ENCODE measurements at regions not wholly inside any gene's neighbourhood (a gene's known extent, or its start where the extent isn't known, plus 50 kb on each side); places are given as distances from the start of the nearest gene placed in this dataset.

DNA sequence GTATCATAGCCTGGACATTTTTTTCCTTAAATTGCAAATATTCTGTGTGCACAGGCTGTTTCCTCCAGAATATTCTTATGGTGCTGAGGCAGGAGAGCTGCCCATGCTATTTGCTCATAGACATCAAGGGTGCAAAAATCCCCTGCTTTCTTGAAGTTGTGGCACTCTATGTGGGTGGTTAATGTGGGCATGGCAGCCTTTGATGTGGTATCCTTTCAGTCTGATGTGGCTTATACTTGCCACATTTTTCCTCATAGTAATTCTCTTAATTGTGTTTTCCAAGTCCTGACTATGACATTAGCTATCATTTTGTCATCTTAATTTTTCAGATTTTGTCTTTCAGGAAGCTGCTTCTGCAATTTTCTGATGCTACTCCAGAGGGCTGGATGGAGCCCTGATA, 353.3 kb downstream of the YTHDC2 start:
- Mint-ChIP-seq H3K27ac (no peak overlapping the region), H3K4me1 (ENCODE audit: unreplicated experiment) (no peaks in the 10 kb centered on the region), H3K36me3 (peaks cover 4% of the 10 kb centered on the region), H3K27me3 (no peaks in the 10 kb centered on the region), H3K9me3 (peaks cover 9% of the 10 kb centered on the region), H3K4me3 (no peak overlapping the region)
- TF ChIP-seq CTCF (conservative IDR thresholded peaks at IDR 0.05) = no peak
- DNase-seq (ENCODE audit: extremely low spot score, unreplicated experiment) = no peak

- no peak overlapping the region for H3K27ac Mint-ChIP-seq
Measured at GRCh38 chr5:113869611-113870010, 356.1 kb downstream of the YTHDC2 start.

GRCh38 chr5:113871972-113872371, 358.5 kb downstream of the YTHDC2 start:
- Mint-ChIP-seq H3K27ac (no peak overlapping the region), H3K27me3 (no peaks in the 10 kb centered on the region), H3K4me3 (no peak overlapping the region), H3K36me3 (peaks cover 4% of the 10 kb centered on the region), H3K9me3 (peaks cover 4% of the 10 kb centered on the region), H3K4me1 (ENCODE audit: unreplicated experiment) (no peaks in the 10 kb centered on the region)
- no peak for TF ChIP-seq CTCF (conservative IDR thresholded peaks at IDR 0.05)
- no peak for DNase-seq (ENCODE audit: extremely low spot score, unreplicated experiment)

More at GRCh38 chr5:113869611-113870010, 356.1 kb downstream of the YTHDC2 start:
- Mint-ChIP-seq H3K27me3 (no peaks in the 10 kb centered on the region), H3K9me3 (peaks cover 9% of the 10 kb centered on the region), H3K4me3 (no peak overlapping the region), H3K4me1 (ENCODE audit: unreplicated experiment) (no peaks in the 10 kb centered on the region), H3K36me3 (peaks cover 4% of the 10 kb centered on the region)
- TF ChIP-seq CTCF (conservative IDR thresholded peaks at IDR 0.05) = no peak
- no peak for DNase-seq (ENCODE audit: extremely low spot score, unreplicated experiment)

GRCh38 chr5:113875096-113875495, 361.6 kb downstream of the YTHDC2 start:
- H3K9me3 Mint-ChIP-seq = no peaks in the 10 kb centered on the region
- H3K36me3 Mint-ChIP-seq = no peaks in the 10 kb centered on the region
- no peak overlapping the region for H3K4me3 Mint-ChIP-seq
- H3K27me3 Mint-ChIP-seq = no peaks in the 10 kb centered on the region
- no peaks in the 10 kb centered on the region for H3K4me1 Mint-ChIP-seq (ENCODE audit: unreplicated experiment)
- DNase-seq (ENCODE audit: extremely low spot score, unreplicated experiment) = no peak
- H3K27ac Mint-ChIP-seq = no peak overlapping the region
- TF ChIP-seq CTCF (conservative IDR thresholded peaks at IDR 0.05) = no peak

DNA sequence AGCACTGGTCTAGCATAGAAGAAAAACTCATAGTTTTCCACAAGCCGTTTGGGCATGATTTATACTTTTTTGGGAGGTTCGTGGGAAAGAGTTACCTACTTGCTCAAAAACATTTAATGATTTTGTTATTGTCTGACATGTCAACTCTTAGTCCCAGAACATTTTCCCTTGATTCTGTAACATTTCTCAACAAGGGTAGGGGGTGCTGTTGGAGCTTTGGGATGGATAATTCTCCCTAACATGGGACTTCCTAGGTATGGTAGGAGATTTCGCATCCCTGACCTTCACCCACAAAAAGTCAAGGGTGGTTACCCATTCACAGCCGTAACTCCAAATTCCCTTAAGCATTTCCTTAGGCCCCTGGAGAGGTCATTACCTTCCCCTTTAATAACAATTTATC, 378.0 kb downstream of the YTHDC2 start:
- Mint-ChIP-seq H3K9me3 (no peaks in the 10 kb centered on the region), H3K4me1 (ENCODE audit: unreplicated experiment) (peaks cover 9% of the 10 kb centered on the region), H3K27ac (no peak overlapping the region), H3K27me3 (no peaks in the 10 kb centered on the region), H3K4me3 (no peak overlapping the region), H3K36me3 (no peaks in the 10 kb centered on the region)
- no peak for DNase-seq (ENCODE audit: extremely low spot score, unreplicated experiment)
- TF ChIP-seq CTCF (conservative IDR thresholded peaks at IDR 0.05) = no peak

- H3K27me3 Mint-ChIP-seq = no peaks in the 10 kb centered on the region
- H3K9me3 Mint-ChIP-seq = peaks cover 4% of the 10 kb centered on the region
- peak overlapping the region; percentile 71 for H3K27ac Mint-ChIP-seq
- H3K4me3 Mint-ChIP-seq = peak overlapping the region; percentile 34
- DNase-seq (ENCODE audit: extremely low spot score, unreplicated experiment) = no peak
- H3K4me1 Mint-ChIP-seq (ENCODE audit: unreplicated experiment) = peaks cover 11% of the 10 kb centered on the region
- TF ChIP-seq CTCF (conservative IDR thresholded peaks at IDR 0.05) = no peak
- no peaks in the 10 kb centered on the region for H3K36me3 Mint-ChIP-seq
Measured at GRCh38 chr5:113896789-113897188, 383.3 kb downstream of the YTHDC2 start.
